HG03039 (cell line): ENCODE measurements at regions not wholly inside any gene's neighbourhood (a gene's known extent, or its start where the extent isn't known, plus 50 kb on each side); places are given as distances from the start of the nearest gene placed in this dataset.

Experiments used
- ATAC-seq: cut with Tn5 transposase; IDR thresholded peaks from one replicate; pipeline ENCODE4 v1.9.1; 2021; ENCODE audit warnings: mild to moderate bottlenecking, moderate library complexity; ENCODE audit not compliant: unreplicated experiment

- no peak for ATAC-seq
Observed at GRCh38 chr3:21357241-21357640, 393.8 kb downstream of the ZNF385D start.

- ATAC-seq: no peak
Observed at GRCh38 chr3:21356402-21356801, 394.6 kb downstream of the ZNF385D start.

GRCh38 chr3:21345382-21345976, 405.5 kb downstream of the ZNF385D start:
- no peak for ATAC-seq

GRCh38 chr3:21331857-21332256, 419.2 kb downstream of the ZNF385D start:
- no peak for ATAC-seq

GRCh38 chr3:21331321-21331720, 419.7 kb downstream of the ZNF385D start:
- no peak for ATAC-seq

GRCh38 chr3:21330293-21330692, 420.7 kb downstream of the ZNF385D start:
- ATAC-seq: no peak

- ATAC-seq: no peak
Observed at GRCh38 chr3:21328711-21329390, 422.2 kb downstream of the ZNF385D start.

GRCh38 chr3:21326704-21327475, 424.1 kb downstream of the ZNF385D start:
- ATAC-seq: no peak

- no peak for ATAC-seq
Observed at GRCh38 chr3:21314688-21315087, 436.3 kb downstream of the ZNF385D start.

GRCh38 chr3:21310891-21311290, 440.1 kb downstream of the ZNF385D start:
- no peak for ATAC-seq

- no peak for ATAC-seq
Observed at GRCh38 chr3:21310161-21310560, 440.8 kb downstream of the ZNF385D start.

GRCh38 chr3:21297304-21297703, 453.7 kb downstream of the ZNF385D start:
- no peak for ATAC-seq

GRCh38 chr3:21294768-21295167, 456.2 kb downstream of the ZNF385D start:
- no peak for ATAC-seq

- no peak for ATAC-seq
Observed at GRCh38 chr3:21292971-21293370, 458.0 kb downstream of the ZNF385D start.

- no peak for ATAC-seq
Observed at GRCh38 chr3:21290557-21290956, 460.5 kb downstream of the ZNF385D start.

GRCh38 chr3:21274079-21274571, 476.9 kb downstream of the ZNF385D start:
- no peak for ATAC-seq

GRCh38 chr3:21273259-21274025, 477.6 kb downstream of the ZNF385D start:
- no peak for ATAC-seq

GRCh38 chr3:21271606-21272016, 479.4 kb downstream of the ZNF385D start:
- ATAC-seq: no peak

- no peak for ATAC-seq
Observed at GRCh38 chr3:21269882-21270281, 481.1 kb downstream of the ZNF385D start.

GRCh38 chr3:21260507-21260906, 490.5 kb downstream of the ZNF385D start:
- no peak for ATAC-seq

- ATAC-seq: no peak
Observed at GRCh38 chr3:21259896-21260295, 491.1 kb downstream of the ZNF385D start.
